ENCODE measurements at regions not wholly inside any gene's neighbourhood (a gene's known extent, or its start where the extent isn't known, plus 50 kb on each side); places are given as distances from the start of the nearest gene placed in this dataset.

- no peak for DNase-seq
Measured at GRCh38 chr7:68420342-68421192, 1177.7 kb upstream of the AUTS2 start.

DNA sequence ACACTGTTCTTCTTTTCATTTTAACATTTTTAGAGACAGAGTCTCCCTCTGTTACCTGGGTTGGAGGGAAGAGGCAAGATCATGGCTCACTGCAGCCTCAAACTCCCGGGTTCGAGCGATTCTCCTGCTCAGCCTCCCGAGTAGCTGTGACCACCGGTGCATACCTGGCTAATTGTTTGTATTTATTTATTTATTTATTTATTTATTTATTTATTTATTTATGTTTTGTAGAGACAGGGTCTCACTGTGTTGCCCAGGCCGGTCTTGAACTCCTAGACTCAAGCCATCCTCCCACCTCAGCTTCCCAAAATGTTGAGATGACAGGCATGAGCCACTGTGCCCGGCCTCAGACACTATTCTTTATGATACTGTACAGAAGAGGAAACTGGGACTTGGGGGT is 1176.6 kb upstream of the AUTS2 start:
- DNase-seq: no peak

GRCh38 chr7:68422281-68422680 is 1176.0 kb upstream of the AUTS2 start:
- no peak for DNase-seq

- DNase-seq: no peak
Measured at GRCh38 chr7:68423356-68423755, 1174.9 kb upstream of the AUTS2 start.

DNA sequence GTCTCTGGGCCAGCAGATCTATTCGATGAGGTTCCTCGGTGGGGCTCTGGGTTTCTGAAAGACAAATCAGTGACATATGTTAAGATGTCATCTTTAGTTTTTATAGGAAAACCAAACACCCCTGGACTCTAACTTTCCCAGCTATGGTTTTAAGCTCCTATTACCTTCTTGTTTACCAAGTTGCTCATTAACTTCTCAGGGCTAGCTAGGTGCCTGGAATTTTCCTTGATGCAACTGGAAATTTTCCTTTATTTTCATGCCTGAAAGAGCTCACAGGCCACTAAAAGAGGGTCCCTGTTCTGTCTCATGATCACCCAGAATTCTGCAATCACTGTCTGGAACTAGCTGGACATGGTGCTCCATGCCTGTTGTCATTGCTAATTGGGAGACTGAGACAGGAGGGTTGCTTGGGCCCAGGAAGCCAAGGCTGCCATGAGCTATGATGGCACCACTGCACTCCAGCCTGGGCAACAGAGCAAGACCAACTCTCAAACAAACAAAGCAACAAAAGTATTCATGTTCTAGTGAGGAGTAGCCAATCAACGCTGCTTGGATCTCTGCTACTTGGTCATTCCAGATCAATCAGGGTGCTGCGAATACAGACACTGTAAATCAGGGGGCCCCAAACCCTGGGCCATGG is 1173.5 kb upstream of the AUTS2 start:
- no peak for DNase-seq

GRCh38 chr7:68425377-68425776 is 1172.9 kb upstream of the AUTS2 start:
- DNase-seq: no peak

- no peak for DNase-seq
Measured at GRCh38 chr7:68429411-68430117, 1168.7 kb upstream of the AUTS2 start.

DNA sequence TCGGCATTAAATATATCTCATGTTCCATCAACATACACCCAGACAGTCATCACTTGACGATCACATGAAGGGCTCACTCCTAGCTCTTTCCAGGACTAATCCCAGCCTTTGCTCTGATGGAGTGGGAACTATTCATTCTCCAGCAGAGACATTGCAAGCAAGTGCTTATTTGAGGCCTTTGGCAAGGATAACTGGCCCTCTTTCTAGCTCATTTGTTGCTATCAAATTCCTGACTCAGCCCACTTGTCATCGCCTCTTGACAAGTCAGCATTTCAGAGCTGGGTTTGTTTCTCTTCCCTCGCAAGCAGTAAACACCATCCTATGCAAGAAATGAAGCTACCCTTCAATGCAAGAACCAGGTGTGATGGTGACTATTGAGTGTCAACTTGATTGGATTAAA is 1165.7 kb upstream of the AUTS2 start:
- no peak for DNase-seq

DNA sequence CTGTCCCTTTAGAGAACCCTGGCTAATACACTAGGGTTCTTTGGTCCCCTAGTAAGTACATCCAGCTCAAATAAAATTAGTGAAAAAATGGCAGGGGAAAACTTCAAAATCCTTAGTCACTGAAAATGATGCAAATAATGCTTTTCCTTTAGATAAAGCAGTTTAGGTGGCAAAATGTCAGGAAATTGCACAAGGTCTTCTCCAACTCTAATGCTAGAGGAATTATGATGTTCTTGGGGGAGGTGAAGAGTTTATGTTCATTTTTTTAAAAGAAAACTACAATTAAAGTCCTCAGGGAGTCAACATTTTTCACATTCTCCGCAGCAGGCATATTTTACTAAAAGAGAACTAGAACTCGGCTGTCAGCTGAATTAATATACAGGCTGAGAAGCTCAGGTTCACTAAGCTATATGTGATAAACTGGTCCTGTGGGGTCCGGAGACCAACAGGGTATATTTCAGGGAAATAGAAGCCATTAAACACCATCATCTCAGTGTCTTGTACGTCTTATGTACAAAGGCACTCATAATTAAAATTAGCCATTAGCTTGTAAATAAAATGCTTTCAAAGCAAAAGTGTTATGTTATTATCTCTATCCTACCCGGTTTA is 1164.7 kb upstream of the AUTS2 start:
- no peak for DNase-seq

DNA sequence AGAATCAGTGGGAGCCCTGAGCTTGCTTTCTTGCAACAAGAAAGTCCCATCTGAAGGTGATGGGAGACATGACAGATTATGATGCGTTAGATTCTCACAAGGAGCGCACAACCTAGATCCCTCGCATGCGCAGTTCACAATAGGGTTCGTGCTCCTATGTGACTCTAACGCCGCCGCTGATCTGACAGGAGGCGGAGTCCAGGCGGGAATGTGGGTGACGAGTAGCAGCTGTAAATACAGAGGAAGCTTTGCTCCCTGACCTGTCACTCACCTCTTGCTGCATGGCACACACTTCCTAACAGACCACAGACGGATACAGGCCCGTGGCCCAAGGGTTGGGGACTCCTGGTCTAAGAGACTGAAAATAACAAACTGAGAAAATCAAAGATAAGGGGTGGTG is 1163.4 kb upstream of the AUTS2 start:
- no peak for DNase-seq

DNA sequence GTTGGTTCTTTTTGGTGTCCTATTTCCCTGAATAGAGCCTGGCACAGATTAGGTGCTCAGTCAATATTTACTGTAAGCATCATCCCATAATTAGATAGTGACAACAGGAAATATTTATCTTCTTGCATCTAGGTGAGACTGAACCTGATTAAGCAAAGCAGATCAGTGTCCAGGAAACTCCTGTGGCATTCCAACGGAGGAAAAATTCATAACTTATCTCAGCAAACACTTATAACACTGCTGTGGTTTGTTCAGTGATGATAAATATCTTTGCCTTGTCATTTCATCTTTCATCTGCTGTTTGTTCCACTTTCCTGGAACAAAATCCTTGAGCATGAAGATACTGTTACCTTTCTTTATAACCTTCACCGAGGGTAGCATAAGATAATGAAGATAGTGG is 1160.3 kb upstream of the AUTS2 start:
- no peak for DNase-seq

- DNase-seq: no peak
Measured at GRCh38 chr7:68438811-68439210, 1159.5 kb upstream of the AUTS2 start.

GRCh38 chr7:68439897-68440296 is 1158.4 kb upstream of the AUTS2 start:
- DNase-seq: no peak

DNA sequence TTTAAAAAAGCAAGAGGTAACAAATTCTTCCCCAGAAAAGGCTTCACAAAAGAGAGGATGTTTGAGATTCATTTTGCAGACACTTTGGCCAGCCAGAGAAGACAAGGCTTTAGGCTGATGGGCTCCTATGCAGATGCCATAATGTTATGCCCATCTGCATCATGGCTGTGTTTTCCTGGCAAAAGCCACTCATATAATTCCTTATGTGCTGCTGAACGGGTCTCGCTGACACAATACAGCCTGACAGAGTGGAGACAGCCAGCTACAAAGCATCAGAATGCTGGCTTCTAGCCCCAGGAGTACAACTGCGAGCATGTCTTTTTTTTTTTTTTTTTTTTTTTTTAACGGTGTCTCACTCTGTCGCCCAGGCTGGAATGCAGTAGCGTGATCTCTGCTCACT is 1157.4 kb upstream of the AUTS2 start:
- DNase-seq: no peak

GRCh38 chr7:68441645-68442044 is 1156.6 kb upstream of the AUTS2 start:
- DNase-seq: no peak

GRCh38 chr7:68442931-68443631 is 1155.2 kb upstream of the AUTS2 start:
- no peak for DNase-seq

DNA sequence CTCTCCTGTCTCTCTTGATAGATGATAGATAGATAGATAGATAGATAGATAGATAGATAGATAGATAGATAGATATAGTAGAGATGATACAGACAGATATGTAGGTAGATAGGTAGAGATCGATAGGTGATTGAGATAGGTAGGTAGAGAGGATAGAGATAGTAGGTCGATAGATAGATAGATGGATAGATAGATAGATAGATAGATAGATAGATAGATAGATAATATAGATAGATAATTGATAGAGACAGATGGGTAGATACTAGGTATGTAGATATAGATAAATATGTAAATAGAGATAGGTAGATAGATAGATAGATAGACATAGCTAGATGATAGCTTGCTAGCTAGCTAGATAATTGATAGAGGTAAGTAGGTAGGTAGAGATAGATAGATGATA is 1154.2 kb upstream of the AUTS2 start:
- DNase-seq: no peak

- no peak for DNase-seq
Measured at GRCh38 chr7:68444956-68445355, 1153.3 kb upstream of the AUTS2 start.

DNA sequence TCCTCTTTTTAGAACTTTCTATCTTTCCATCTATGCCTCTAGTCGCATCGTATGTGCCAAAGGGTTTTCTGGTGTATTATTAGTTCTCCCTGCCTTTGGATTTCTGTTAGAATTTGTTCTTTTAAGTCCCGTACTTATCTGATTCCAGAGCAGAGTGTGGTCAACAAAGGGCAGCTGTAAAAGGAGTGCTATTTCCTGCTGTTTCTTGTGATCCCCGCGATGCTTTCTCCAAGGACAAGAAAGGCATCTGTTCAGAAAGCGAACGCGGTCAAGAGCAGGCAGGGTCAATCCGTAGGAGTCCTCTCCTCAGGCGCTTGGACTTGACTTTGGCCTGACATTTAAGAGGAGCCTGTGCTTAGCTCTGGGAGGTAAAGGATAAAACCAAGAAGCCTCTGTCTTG is 1152.1 kb upstream of the AUTS2 start:
- DNase-seq: no peak

- DNase-seq: no peak
Measured at GRCh38 chr7:68449099-68449498, 1149.2 kb upstream of the AUTS2 start.

- no peak for DNase-seq
Measured at GRCh38 chr7:68449816-68450215, 1148.5 kb upstream of the AUTS2 start.

DNA sequence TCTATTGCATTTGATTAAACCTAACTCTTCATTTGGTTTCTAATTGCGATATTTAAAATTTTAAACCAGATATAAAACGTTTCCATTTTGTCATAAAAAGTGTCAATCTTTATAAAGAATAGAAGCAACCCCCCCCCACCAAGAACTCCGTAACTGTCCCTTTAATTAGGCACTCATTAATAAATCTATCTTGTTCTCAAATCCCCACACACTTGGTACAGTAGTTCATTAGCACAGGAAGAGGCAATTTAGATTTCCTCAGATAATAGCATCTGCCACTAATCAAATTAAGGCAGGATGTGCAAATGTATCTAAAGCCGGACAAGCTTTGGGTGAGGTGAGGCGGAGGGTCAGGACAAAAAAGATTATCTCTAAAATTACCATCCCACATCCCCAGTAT is 1143.3 kb upstream of the AUTS2 start:
- DNase-seq: no peak

GRCh38 chr7:68456469-68456868 is 1141.8 kb upstream of the AUTS2 start:
- no peak for DNase-seq
